ELR (cell line): ENCODE measurements at regions not wholly inside any gene's neighbourhood (a gene's known extent, or its start where the extent isn't known, plus 50 kb on each side); places are given as distances from the start of the nearest gene placed in this dataset.
"Not testable (repeated sequence)": the region's sequence is repeated elsewhere in the genome, so short reads cannot be mapped to it uniquely, and the experiment has no call there.

Source experiments
- DNase-seq: peaks from one replicate; pipeline ENCODE4 v3.0.0-alpha.2; 2015; ENCODE audit warnings: low read depth

- not testable (repeated sequence) for DNase-seq
Observed at GRCh38 chr12:39699079-39699478, 79.5 kb upstream of the ABCD2 start.

- DNase-seq: no peak
Observed at GRCh38 chr12:39697108-39697507, 77.5 kb upstream of the ABCD2 start.

- DNase-seq: peak; percentile 25
Observed at GRCh38 chr12:39692258-39692853, 72.8 kb upstream of the ABCD2 start.

- no peak for DNase-seq
Observed at GRCh38 chr12:39685854-39686657, 66.5 kb upstream of the ABCD2 start.

- DNase-seq: no peak
Observed at GRCh38 chr12:39682689-39683477, 63.3 kb upstream of the ABCD2 start.

- DNase-seq: no peak
Observed at GRCh38 chr12:39675263-39675662, 55.7 kb upstream of the ABCD2 start.

- no peak for DNase-seq
Observed at GRCh38 chr12:39672976-39673375, 53.4 kb upstream of the ABCD2 start.

GRCh38 chr12:39671898-39672875, 52.6 kb upstream of the ABCD2 start:
- DNase-seq: no peak

GRCh38 chr12:39669539-39669938, 49.9 kb upstream of the ABCD2 start:
- not testable (repeated sequence) for DNase-seq
